Pons (tissue), 1 donor: ENCODE measurements at regions not wholly inside any gene's neighbourhood (a gene's known extent, or its start where the extent isn't known, plus 50 kb on each side); places are given as distances from the start of the nearest gene placed in this dataset.
"Not testable (repeated sequence)": the region's sequence is repeated elsewhere in the genome, so short reads cannot be mapped to it uniquely, and the experiment has no call there.

Experiments used
- DNase-seq: peaks from one replicate; pipeline ENCODE4 v3.0.0-alpha.2; 2016; ENCODE audit warnings: low spot score

- no peak for DNase-seq
Measured at GRCh38 chr3:118165413-118165812, 869.2 kb downstream of the IGSF11 start.

- no peak for DNase-seq
Measured at GRCh38 chr3:118167571-118167970, 867.1 kb downstream of the IGSF11 start.

- DNase-seq = no peak
Measured at GRCh38 chr3:118168175-118168574, 866.5 kb downstream of the IGSF11 start.

GRCh38 chr3:118171236-118171852, 863.3 kb downstream of the IGSF11 start:
- DNase-seq = no peak

GRCh38 chr3:118180853-118181252, 853.8 kb downstream of the IGSF11 start:
- DNase-seq = no peak

GRCh38 chr3:118181274-118181673, 853.4 kb downstream of the IGSF11 start:
- DNase-seq = no peak

- DNase-seq = peak; percentile 8
Measured at GRCh38 chr3:118186051-118186450, 848.6 kb downstream of the IGSF11 start.

- DNase-seq = no peak
Measured at GRCh38 chr3:118187221-118187620, 847.4 kb downstream of the IGSF11 start.

GRCh38 chr3:118196183-118196582, 838.5 kb downstream of the IGSF11 start:
- DNase-seq = no peak

GRCh38 chr3:118199044-118199443, 835.6 kb downstream of the IGSF11 start:
- no peak for DNase-seq

- DNase-seq = no peak
Measured at GRCh38 chr3:118204052-118204656, 830.5 kb downstream of the IGSF11 start.

GRCh38 chr3:118207271-118207670, 827.4 kb downstream of the IGSF11 start:
- DNase-seq = no peak

GRCh38 chr3:118208642-118209041, 826.0 kb downstream of the IGSF11 start:
- DNase-seq = no peak

GRCh38 chr3:118213892-118214291, 820.8 kb downstream of the IGSF11 start:
- DNase-seq = no peak

GRCh38 chr3:118226206-118226605, 808.4 kb downstream of the IGSF11 start:
- DNase-seq = peak; percentile 2

- DNase-seq = no peak
Measured at GRCh38 chr3:118227191-118227590, 807.5 kb downstream of the IGSF11 start.

GRCh38 chr3:118228151-118228550, 806.5 kb downstream of the IGSF11 start:
- no peak for DNase-seq

- no peak for DNase-seq
Measured at GRCh38 chr3:118229196-118229595, 805.5 kb downstream of the IGSF11 start.

GRCh38 chr3:118231578-118231977, 803.1 kb downstream of the IGSF11 start:
- DNase-seq = no peak

- DNase-seq = no peak
Measured at GRCh38 chr3:118239253-118239652, 795.4 kb downstream of the IGSF11 start.

GRCh38 chr3:118244761-118245160, 789.9 kb downstream of the IGSF11 start:
- no peak for DNase-seq

- no peak for DNase-seq
Measured at GRCh38 chr3:118245312-118245711, 789.3 kb downstream of the IGSF11 start.

GRCh38 chr3:118258850-118259249, 775.8 kb downstream of the IGSF11 start:
- not testable (repeated sequence) for DNase-seq

- no peak for DNase-seq
Measured at GRCh38 chr3:118262800-118263402, 771.7 kb downstream of the IGSF11 start.
